Caco-2 (cell line): ENCODE measurements at regions not wholly inside any gene's neighbourhood (a gene's known extent, or its start where the extent isn't known, plus 50 kb on each side); places are given as distances from the start of the nearest gene placed in this dataset.

ENCODE experiments used
- BruUV-seq: library from RNA; stranded (reverse); fragments of 400-500 nt; replicated peaks from 2 replicates; lab custom pipeline; 2021; lab: Mats Ljungman, UMichigan
- CTCF ChIA-PET: fragments of 300-600 bp; sonication (Branson Sonifier 250); formaldehyde crosslinking; loops from one replicate; lab custom pipeline; 2022; ENCODE audit warnings: antibody characterized with exemption; lab: Charles Lee
- POLR2A ChIA-PET: fragments of 300-600 bp; sonication (Branson Sonifier 250); formaldehyde crosslinking; loops from one replicate; lab custom pipeline; 2022; ENCODE audit warnings: antibody characterized with exemption; lab: Charles Lee
- DNase-seq, 2 experiments: peaks; one replicate each; pipeline versions ENCODE4 v3.0.0 to v3.0.0-alpha.2; 2020 to 2022
- H3K27me3 ChIP-seq: replicated peaks from 2 replicates; pipeline ENCODE4 v1.6.0; 2011; ENCODE audit warnings: low read length; ENCODE audit not compliant: control insufficient read depth, insufficient read depth
- H3K36me3 ChIP-seq: 2 replicates; pipeline ENCODE4 v1.5.1; 2011; ENCODE audit warnings: low read length; ENCODE audit not compliant: control insufficient read depth, insufficient read depth
- H3K4me1 ChIP-seq: fragments of 250-450 bp; sonication (Bioruptor Pico); 2 replicates; pipeline ENCODE4 v1.5.1; 2020; ENCODE audit warnings: mild to moderate bottlenecking
- H3K4me3 ChIP-seq: 2 replicates; pipeline ENCODE4 v1.5.1; 2011; ENCODE audit warnings: low read depth, mild to moderate bottlenecking, control low read depth, low read length
- H3K9me3 ChIP-seq: fragments of 250-450 bp; sonication (Bioruptor Pico); 2 replicates; pipeline ENCODE4 v1.5.1; 2020; ENCODE audit warnings: mild to moderate bottlenecking, moderate library complexity
- H3K27ac Mint-ChIP-seq: one replicate; pipeline ENCODE4 v1.8.0; 2022; ENCODE audit warnings: mixed read lengths; ENCODE audit not compliant: unreplicated experiment
- H3K27me3 Mint-ChIP-seq: one replicate; pipeline ENCODE4 v1.8.0; 2022; ENCODE audit warnings: mixed read lengths; ENCODE audit not compliant: insufficient read depth, unreplicated experiment
- H3K36me3 Mint-ChIP-seq: one replicate; pipeline ENCODE4 v1.8.0; 2022; ENCODE audit warnings: mild to moderate bottlenecking, mixed read lengths; ENCODE audit not compliant: insufficient read depth, unreplicated experiment
- H3K4me1 Mint-ChIP-seq: one replicate; pipeline ENCODE4 v1.8.0; 2022; ENCODE audit warnings: low read depth, mixed read lengths; ENCODE audit not compliant: unreplicated experiment
- H3K4me3 Mint-ChIP-seq: one replicate; pipeline ENCODE4 v1.8.0; 2022; ENCODE audit warnings: mild to moderate bottlenecking, moderate library complexity, mixed read lengths; ENCODE audit not compliant: unreplicated experiment
- H3K9me3 Mint-ChIP-seq: one replicate; pipeline ENCODE4 v1.8.0; 2022; ENCODE audit warnings: mixed read lengths; ENCODE audit not compliant: unreplicated experiment
- intact Hi-C: fragments of 100-400 bp; cut with micrococcal nuclease; formaldehyde crosslinking; loops from one replicate; pipeline ENCODE4 v1.10.0; 2022; ENCODE audit not compliant: unreplicated experiment
- TF ChIP-seq, protein P1 (sequence below), 2 experiments: fragments of 200-600 bp in 1 of 2; IDR thresholded peaks; 1 replicate in 1 of 2; 2 replicates in 1 of 2; pipeline versions ENCODE4 v1.5.1 to v1.8.0; 2011 to 2022; ENCODE audit warnings: antibody characterized with exemption in 1 of 2, control low read depth in 1 of 2, inconsistent platforms in 1 of 2, low read depth in 1 of 2, low read length in 1 of 2, mild to moderate bottlenecking in 1 of 2, moderate library complexity in 1 of 2; ENCODE audit not compliant: insufficient read depth in 1 of 2, severe bottlenecking in 1 of 2, unreplicated experiment in 1 of 2

DNA sequence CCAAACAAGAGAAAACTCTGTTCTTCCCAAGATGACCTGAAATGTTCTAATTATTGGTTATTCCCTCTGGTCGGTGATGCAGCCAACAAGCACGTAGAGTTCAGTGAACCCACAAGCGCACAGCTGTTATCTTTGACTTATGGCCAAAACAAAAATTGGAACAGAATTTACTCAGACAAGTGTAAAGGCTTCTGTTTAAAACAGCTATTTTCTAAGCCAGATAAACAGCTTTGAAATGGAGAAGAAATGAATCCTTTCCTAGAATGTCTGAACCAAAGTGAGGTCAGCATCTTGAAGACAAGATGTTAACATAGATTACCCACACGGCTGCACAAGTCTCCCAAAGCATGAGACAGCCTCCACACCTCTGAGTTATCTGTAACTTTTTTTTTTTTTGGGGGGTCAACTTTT lies 669.2 kb downstream of the DIAPH3 start:
- Histone ChIP-seq H3K9me3 (no peaks in the 10 kb centered on the region), H3K27me3 (no peaks in the 10 kb centered on the region), H3K36me3 (no peaks in the 10 kb centered on the region), H3K4me1 (no peaks in the 10 kb centered on the region), H3K4me3 (no peak overlapping the region)
- no peak for DNase-seq
- H3K27ac Mint-ChIP-seq: no peak overlapping the region
- CTCF ChIA-PET: no interaction called here
- H3K4me3 Mint-ChIP-seq: no peak overlapping the region
- POLR2A ChIA-PET: no interaction called here
- H3K36me3 Mint-ChIP-seq: no peaks in the 10 kb centered on the region
- no TSS peak for BruUV-seq
- H3K9me3 Mint-ChIP-seq: no peaks in the 10 kb centered on the region
- no peaks in the 10 kb centered on the region for H3K4me1 Mint-ChIP-seq
- intact Hi-C loops: no loop called here
- no peaks in the 10 kb centered on the region for H3K27me3 Mint-ChIP-seq
- TF ChIP-seq, protein P1, sequence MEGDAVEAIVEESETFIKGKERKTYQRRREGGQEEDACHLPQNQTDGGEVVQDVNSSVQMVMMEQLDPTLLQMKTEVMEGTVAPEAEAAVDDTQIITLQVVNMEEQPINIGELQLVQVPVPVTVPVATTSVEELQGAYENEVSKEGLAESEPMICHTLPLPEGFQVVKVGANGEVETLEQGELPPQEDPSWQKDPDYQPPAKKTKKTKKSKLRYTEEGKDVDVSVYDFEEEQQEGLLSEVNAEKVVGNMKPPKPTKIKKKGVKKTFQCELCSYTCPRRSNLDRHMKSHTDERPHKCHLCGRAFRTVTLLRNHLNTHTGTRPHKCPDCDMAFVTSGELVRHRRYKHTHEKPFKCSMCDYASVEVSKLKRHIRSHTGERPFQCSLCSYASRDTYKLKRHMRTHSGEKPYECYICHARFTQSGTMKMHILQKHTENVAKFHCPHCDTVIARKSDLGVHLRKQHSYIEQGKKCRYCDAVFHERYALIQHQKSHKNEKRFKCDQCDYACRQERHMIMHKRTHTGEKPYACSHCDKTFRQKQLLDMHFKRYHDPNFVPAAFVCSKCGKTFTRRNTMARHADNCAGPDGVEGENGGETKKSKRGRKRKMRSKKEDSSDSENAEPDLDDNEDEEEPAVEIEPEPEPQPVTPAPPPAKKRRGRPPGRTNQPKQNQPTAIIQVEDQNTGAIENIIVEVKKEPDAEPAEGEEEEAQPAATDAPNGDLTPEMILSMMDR (IDR thresholded peaks at IDR 0.05; ENCODE audit: insufficient read depth in 1 of 2, low read depth in 1 of 2, low read length in 1 of 2, severe bottlenecking in 1 of 2, unreplicated experiment in 1 of 2): no peak

DNA sequence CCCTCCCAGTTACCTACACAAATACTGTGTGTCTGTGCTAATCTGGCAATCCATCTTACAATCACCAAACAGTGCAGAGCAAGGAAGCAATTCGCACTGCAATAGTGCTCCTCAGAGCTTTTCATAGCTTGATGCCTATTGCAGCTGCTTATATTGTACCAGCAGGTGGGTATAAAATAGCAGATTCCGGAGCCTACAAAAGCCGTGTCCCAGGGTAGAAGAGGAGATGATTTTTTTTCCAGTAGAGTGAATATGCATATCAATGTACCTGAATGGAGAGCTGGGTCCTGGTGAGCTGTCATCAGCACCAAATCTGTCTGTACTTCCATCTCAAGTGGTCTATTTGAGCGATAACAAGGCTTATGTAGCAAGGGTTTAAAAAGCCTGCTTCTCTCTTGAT lies 668.4 kb downstream of the DIAPH3 start:
- Mint-ChIP-seq H3K27ac (no peak overlapping the region), H3K4me3 (no peak overlapping the region), H3K4me1 (no peaks in the 10 kb centered on the region), H3K36me3 (no peaks in the 10 kb centered on the region), H3K27me3 (no peaks in the 10 kb centered on the region), H3K9me3 (no peaks in the 10 kb centered on the region)
- TF ChIP-seq, protein P1 (IDR thresholded peaks at IDR 0.05; ENCODE audit: insufficient read depth in 1 of 2, low read depth in 1 of 2, low read length in 1 of 2, severe bottlenecking in 1 of 2, unreplicated experiment in 1 of 2): no peak
- no peak overlapping the region for H3K4me3 ChIP-seq
- no peaks in the 10 kb centered on the region for H3K27me3 ChIP-seq
- intact Hi-C loops: no loop called here
- no TSS peak for BruUV-seq
- DNase-seq: no peak
- no peaks in the 10 kb centered on the region for H3K4me1 ChIP-seq
- ChIA-PET POLR2A (no interaction called here), CTCF (no interaction called here)
- no peaks in the 10 kb centered on the region for H3K36me3 ChIP-seq
- H3K9me3 ChIP-seq: no peaks in the 10 kb centered on the region

DNA sequence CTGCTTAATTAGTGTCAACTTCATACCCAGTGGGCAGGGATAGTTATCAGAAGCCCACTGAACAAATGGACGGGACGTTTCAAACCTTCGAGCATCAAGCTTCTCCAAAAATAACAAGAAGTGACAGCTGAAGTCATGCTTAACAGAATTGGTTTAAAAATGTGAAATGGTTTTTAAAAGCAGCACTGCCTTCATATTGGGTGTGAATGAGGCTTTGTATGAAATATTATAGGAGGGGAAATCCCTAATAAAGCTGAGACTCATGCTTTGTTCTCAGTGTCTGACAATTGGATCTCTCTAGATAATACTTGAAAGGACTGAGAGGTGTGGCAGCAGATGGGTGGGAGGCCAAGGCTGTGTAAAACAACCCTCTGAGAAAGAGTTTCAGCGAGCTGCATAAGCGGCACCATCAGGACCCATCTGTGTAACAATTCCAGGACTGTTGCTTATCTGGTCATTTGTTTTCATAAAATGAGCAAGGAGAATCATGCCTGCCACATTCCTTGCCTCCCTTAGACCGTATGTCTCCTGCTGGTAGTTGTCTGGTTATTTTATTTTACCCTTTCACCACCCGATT lies 667.7 kb downstream of the DIAPH3 start:
- BruUV-seq: no TSS peak
- Histone ChIP-seq H3K4me1 (no peaks in the 10 kb centered on the region), H3K9me3 (no peaks in the 10 kb centered on the region), H3K27me3 (no peaks in the 10 kb centered on the region), H3K4me3 (no peak overlapping the region), H3K36me3 (no peaks in the 10 kb centered on the region)
- Mint-ChIP-seq H3K9me3 (no peaks in the 10 kb centered on the region), H3K4me3 (no peak overlapping the region), H3K27ac (no peak overlapping the region), H3K4me1 (no peaks in the 10 kb centered on the region), H3K27me3 (no peaks in the 10 kb centered on the region), H3K36me3 (no peaks in the 10 kb centered on the region)
- TF ChIP-seq, protein P1 (IDR thresholded peaks at IDR 0.05; ENCODE audit: insufficient read depth in 1 of 2, low read depth in 1 of 2, low read length in 1 of 2, severe bottlenecking in 1 of 2, unreplicated experiment in 1 of 2): no peak
- ChIA-PET CTCF (no interaction called here), POLR2A (no interaction called here)
- intact Hi-C loops: no loop called here
- DNase-seq: no peak
